Small intestine (tissue), 7 donors: ENCODE measurements at regions not wholly inside any gene's neighbourhood (a gene's known extent, or its start where the extent isn't known, plus 50 kb on each side); places are given as distances from the start of the nearest gene placed in this dataset.

ENCODE experiments used
- DNase-seq, 2 donors: peaks; one replicate each; pipeline versions ENCODE4 v3.0.0 to v3.0.0-alpha.2; 2013
- FAIRE-seq: peaks from 2 replicates; lab custom pipeline; 2012; peaks lifted over from hg19 to GRCh38; lab: Jason Lieb, UNC
- H3K27ac ChIP-seq, 3 donors: one replicate each; pipeline ENCODE4 v1.5.1; 2013; ENCODE audit warnings: low read length in 2 of 3, mild to moderate bottlenecking in 2 of 3, control low read depth in 1 of 3, inconsistent platforms in 1 of 3, low read depth in 1 of 3, moderate library complexity in 1 of 3
- H3K27me3 ChIP-seq, 3 donors: one replicate each; pipeline ENCODE4 v1.6.1; 2013; ENCODE audit warnings: low read length in 3 of 3, inconsistent platforms in 1 of 3; ENCODE audit not compliant: control insufficient read depth in 3 of 3, insufficient read depth in 3 of 3
- H3K36me3 ChIP-seq, 3 donors: one replicate each; pipeline ENCODE4 v1.6.1; 2013; ENCODE audit warnings: low read length in 3 of 3, inconsistent platforms in 1 of 3, low read depth in 1 of 3, mild to moderate bottlenecking in 1 of 3, moderate library complexity in 1 of 3; ENCODE audit not compliant: control insufficient read depth in 3 of 3, insufficient read depth in 2 of 3
- H3K4me1 ChIP-seq, 3 donors: one replicate each; pipeline ENCODE4 v1.6.1; 2013; ENCODE audit warnings: low read length in 2 of 3, inconsistent platforms in 1 of 3, low read depth in 1 of 3, mild to moderate bottlenecking in 1 of 3, moderate library complexity in 1 of 3; ENCODE audit not compliant: control insufficient read depth in 3 of 3, insufficient read depth in 2 of 3
- H3K4me3 ChIP-seq, 3 donors: one replicate each; pipeline ENCODE4 v1.5.1; 2013; ENCODE audit warnings: low read length in 3 of 3, control low read depth in 1 of 3, inconsistent platforms in 1 of 3, low read depth in 1 of 3, mild to moderate bottlenecking in 1 of 3, moderate library complexity in 1 of 3
- H3K9me3 ChIP-seq, 2 donors: one replicate each; pipeline ENCODE4 v1.6.1; 2013; ENCODE audit warnings: low read depth in 1 of 2, low read length in 1 of 2; ENCODE audit not compliant: control insufficient read depth in 2 of 2, insufficient read depth in 1 of 2
- WGBS, 3 donors: extraction: QIAGEN DNeasy Blood & Tissue Kit; methylation state at CpG; one replicate each; pipeline ENCODE4 v1.1.7; 2013; 5-methylcytosine and 5-hydroxymethylcytosine counted together
- donor health status: healthy with polysubstance abuse.
- donor health status: control.
- donor health status: control.
- donor health status: Bipolar disorder and iron deficiency.
- donor health status: healthy.

GRCh38 chr12:74848006-74848405 lies 310.4 kb downstream of the ATXN7L3B start:
- Histone ChIP-seq H3K9me3 (no peaks in the 10 kb centered on the region), H3K27ac (peak overlapping the region in 1 of 3 donors; percentile 49), H3K4me3 (peak overlapping the region in 1 of 3 donors; percentile 4), H3K4me1 (no peaks in the 10 kb centered on the region), H3K36me3 (no peaks in the 10 kb centered on the region), H3K27me3 (no peaks in the 10 kb centered on the region)
- DNase-seq: peak in 1 of 2 donors; percentile 51
- FAIRE-seq: no peak
- 50 to 75% (median 69%) methylated on average over 2 of the region's 2 CpGs for WGBS, 3 donors

- 38 to 63% (median 55%) methylated on average over 1 of the region's 1 CpG for WGBS, 3 donors
- no peak overlapping the region for H3K4me3 ChIP-seq
- FAIRE-seq: no peak
Measured at GRCh38 chr12:74849801-74850200, 312.2 kb downstream of the ATXN7L3B start.

GRCh38 chr12:74871817-74872216 lies 334.2 kb downstream of the ATXN7L3B start:
- Histone ChIP-seq H3K27ac (no peak overlapping the region), H3K27me3 (no peaks in the 10 kb centered on the region)
- FAIRE-seq: no peak

More at GRCh38 chr12:74849801-74850200, 312.2 kb downstream of the ATXN7L3B start:
- Histone ChIP-seq H3K27ac (no peak overlapping the region), H3K27me3 (no peaks in the 10 kb centered on the region), H3K9me3 (no peaks in the 10 kb centered on the region), H3K36me3 (no peaks in the 10 kb centered on the region), H3K4me1 (no peaks in the 10 kb centered on the region)
- peak in 1 of 2 donors; percentile 40 for DNase-seq

GRCh38 chr12:74885775-74886174 lies 323.9 kb downstream of the KCNC2 start:
- DNase-seq (no peak), FAIRE-seq (no peak)
- H3K9me3 ChIP-seq: peaks cover 0 to 9% of the 10 kb centered on the region in 2 donors
- H3K36me3 ChIP-seq: no peaks in the 10 kb centered on the region
- H3K4me3 ChIP-seq: no peak overlapping the region
- no peak overlapping the region for H3K27ac ChIP-seq
- peaks cover 0 to 9% (median 0%) of the 10 kb centered on the region in 3 donors for H3K4me1 ChIP-seq
- WGBS, 3 donors: 46 to 94% (median 90%) methylated on average over 2 of the region's 2 CpGs
- no peaks in the 10 kb centered on the region for H3K27me3 ChIP-seq

More at GRCh38 chr12:74871817-74872216, 334.2 kb downstream of the ATXN7L3B start:
- Histone ChIP-seq H3K9me3 (no peaks in the 10 kb centered on the region), H3K36me3 (no peaks in the 10 kb centered on the region), H3K4me3 (no peak overlapping the region), H3K4me1 (no peaks in the 10 kb centered on the region)
- DNase-seq: no peak

- no peak for DNase-seq
- Histone ChIP-seq H3K4me3 (no peak overlapping the region), H3K27ac (no peak overlapping the region), H3K36me3 (no peaks in the 10 kb centered on the region), H3K27me3 (no peaks in the 10 kb centered on the region), H3K9me3 (peaks cover 0 to 9% of the 10 kb centered on the region in 2 donors), H3K4me1 (peaks cover 0 to 9% (median 0%) of the 10 kb centered on the region in 3 donors)
- 64 to 72% (median 71%) methylated on average over 2 of the region's 2 CpGs for WGBS, 3 donors
- no peak for FAIRE-seq
Measured at GRCh38 chr12:74889073-74889472, 320.6 kb downstream of the KCNC2 start.

- no peaks in the 10 kb centered on the region for H3K27me3 ChIP-seq
- FAIRE-seq (no peak), DNase-seq (no peak)
- peak overlapping the region in 1 of 3 donors; percentile 27 for H3K27ac ChIP-seq
- H3K4me1 ChIP-seq: peaks cover 0 to 9% (median 0%) of the 10 kb centered on the region in 3 donors
- H3K36me3 ChIP-seq: no peaks in the 10 kb centered on the region
- 19 to 53% (median 21%) methylated on average over 3 of the region's 3 CpGs for WGBS, 3 donors
- H3K9me3 ChIP-seq: peaks cover 0 to 9% of the 10 kb centered on the region in 2 donors
- no peak overlapping the region for H3K4me3 ChIP-seq
Measured at GRCh38 chr12:74889563-74890236, 319.9 kb downstream of the KCNC2 start.

- 3 to 19% (median 4%) methylated on average over 4 of the region's 4 CpGs for WGBS, 3 donors
- H3K36me3 ChIP-seq: no peaks in the 10 kb centered on the region
- no peak overlapping the region for H3K4me3 ChIP-seq
- H3K9me3 ChIP-seq: peaks cover 0 to 9% of the 10 kb centered on the region in 2 donors
- peaks cover 0 to 9% (median 0%) of the 10 kb centered on the region in 3 donors for H3K4me1 ChIP-seq
- H3K27ac ChIP-seq: peak overlapping the region in 1 of 3 donors; percentile 27
- DNase-seq: peak; percentile 48 to 76
- no peak for FAIRE-seq
- H3K27me3 ChIP-seq: no peaks in the 10 kb centered on the region
Measured at GRCh38 chr12:74890237-74890599, 319.4 kb downstream of the KCNC2 start.

GRCh38 chr12:74891083-74891668 lies 318.5 kb downstream of the KCNC2 start:
- no peak for FAIRE-seq
- Histone ChIP-seq H3K4me3 (no peak overlapping the region), H3K9me3 (peaks cover 0 to 9% of the 10 kb centered on the region in 2 donors), H3K4me1 (peaks cover 0 to 9% (median 0%) of the 10 kb centered on the region in 3 donors), H3K27me3 (no peaks in the 10 kb centered on the region), H3K27ac (no peak overlapping the region), H3K36me3 (no peaks in the 10 kb centered on the region)
- DNase-seq: no peak
- WGBS, 3 donors: 16 to 63% (median 34%) methylated on average over 1 of the region's 1 CpG
